Spleen (tissue), 11 donors: ENCODE measurements at regions not wholly inside any gene's neighbourhood (a gene's known extent, or its start where the extent isn't known, plus 50 kb on each side); places are given as distances from the start of the nearest gene placed in this dataset.

Source experiments
- DNase-seq: peaks from one replicate; pipeline ENCODE4 v3.0.0-alpha.2; 2020
- H3K27ac ChIP-seq, 8 donors: fragments of 200-600 bp; sonication (generic) in 7 of 8; 1 replicate in 4 of 8; 2 replicates in 4 of 8; pipeline versions ENCODE4 v1.5.0 to v1.8.0; 2016 to 2021; ENCODE audit warnings: inconsistent platforms in 4 of 8, mild to moderate bottlenecking in 4 of 8, moderate library complexity in 1 of 8
- H3K27me3 ChIP-seq, 7 donors: fragments of 200-600 bp; sonication (generic) in 6 of 7; replicated peaks in 1 of 7; 1 replicate in 4 of 7; 2 replicates in 3 of 7; pipeline versions ENCODE4 v1.5.0 to v1.8.0; 2016 to 2021; ENCODE audit warnings: inconsistent platforms in 3 of 7, mild to moderate bottlenecking in 1 of 7
- H3K36me3 ChIP-seq, 6 donors: fragments of 200-600 bp; sonication (generic) in 5 of 6; 1 replicate in 4 of 6; 2 replicates in 2 of 6; pipeline versions ENCODE4 v1.5.0 to v1.8.0; 2016 to 2021; ENCODE audit warnings: inconsistent platforms in 2 of 6
- H3K4me1 ChIP-seq, 6 donors: fragments of 200-600 bp; sonication (generic) in 5 of 6; 1 replicate in 3 of 6; 2 replicates in 3 of 6; pipeline versions ENCODE4 v1.5.0 to v1.8.0; 2016 to 2021; ENCODE audit warnings: inconsistent platforms in 3 of 6
- H3K4me3 ChIP-seq, 8 donors: fragments of 200-600 bp; sonication (generic) in 7 of 8; 1 replicate in 4 of 8; 2 replicates in 4 of 8; pipeline versions ENCODE4 v1.5.0 to v1.8.0; 2016 to 2021; ENCODE audit warnings: inconsistent platforms in 4 of 8, mild to moderate bottlenecking in 4 of 8, moderate library complexity in 2 of 8
- H3K9me3 ChIP-seq, 8 donors: fragments of 200-600 bp; sonication (generic) in 7 of 8; 1 replicate in 4 of 8; 2 replicates in 4 of 8; pipeline versions ENCODE4 v1.5.0 to v1.8.0; 2016 to 2021; ENCODE audit warnings: inconsistent platforms in 4 of 8
- CTCF ChIP-seq, 11 experiments: fragments of 200-600 bp in 7 of 11; fragments of 450-650 bp in 4 of 11; sonication (generic) in 4 of 11; IDR thresholded peaks in 8 of 11; conservative IDR thresholded peaks in 3 of 11; 1 replicate in 7 of 11; 2 replicates in 4 of 11; pipeline versions ENCODE4 v1.4.0 to v1.8.0; 2016 to 2021; ENCODE audit warnings: antibody characterized with exemption in 11 of 11, inconsistent platforms in 4 of 11, mild to moderate bottlenecking in 1 of 11
- POLR2A ChIP-seq, 3 donors: fragments of 450-650 bp; IDR thresholded peaks; one replicate each; pipeline ENCODE4 v1.5.1; 2017; ENCODE audit warnings: antibody characterized with exemption in 3 of 3, mild to moderate bottlenecking in 1 of 3
- POLR2AphosphoS5 ChIP-seq, 3 donors: sonication (generic); formaldehyde crosslinking; IDR thresholded peaks; one replicate each; pipeline ENCODE4 v1.5.1; 2017; ENCODE audit warnings: antibody characterized with exemption in 3 of 3
- WGBS, 5 donors: extraction: QIAGEN DNeasy Blood & Tissue Kit in 3 of 5; methylation state at CpG; one replicate each; pipeline versions ENCODE4 v1.1.5 to v1.1.7; 2013 to 2018; 5-methylcytosine and 5-hydroxymethylcytosine counted together
- intact Hi-C: fragments of 100-400 bp; cut with DNase I; formaldehyde crosslinking; loops from one replicate; pipeline ENCODE4 v1.15.0; 2023; ENCODE audit warnings: low total_unique reads
- donor health status: healthy with polysubstance abuse.
- donor health status: DM: no; HTN: no; CAD: no; lungs with moderate emphysema.
- donor health status: DM: no; HTN: no; CAD: no.
- donor health status: Bipolar disorder and iron deficiency.
- donor health status: healthy.
- donor health status: DM: no; HTN: no; CAD: no.
- donor health status: DM: yes; HTN: yes; CAD: no.

GRCh38 chr5:96207420-96207819 is 225.6 kb downstream of the PCSK1 start:
- intact Hi-C loops: no loop called here
- TF ChIP-seq CTCF (IDR thresholded peaks at IDR 0.05 in 8 of 11, conservative IDR thresholded peaks at IDR 0.05 in 3 of 11) (no peak), POLR2A (IDR thresholded peaks at IDR 0.05) (no peak), POLR2AphosphoS5 (IDR thresholded peaks at IDR 0.05) (no peak)
- H3K4me1 ChIP-seq: no peaks in the 10 kb centered on the region
- no peak overlapping the region for H3K4me3 ChIP-seq
- H3K36me3 ChIP-seq: no peaks in the 10 kb centered on the region
- no peak for DNase-seq
- no peak overlapping the region for H3K27ac ChIP-seq
- H3K27me3 ChIP-seq: no peaks in the 10 kb centered on the region
- peaks cover 0 to 46% (median 41%) of the 10 kb centered on the region in 8 donors for H3K9me3 ChIP-seq

GRCh38 chr5:96203761-96204160 is 229.3 kb downstream of the PCSK1 start:
- 44 to 85% (median 62%) methylated on average over 3 of the region's 3 CpGs for WGBS, 5 donors
- TF ChIP-seq POLR2A (IDR thresholded peaks at IDR 0.05): no peak
- TF ChIP-seq POLR2AphosphoS5 (IDR thresholded peaks at IDR 0.05): no peak
- H3K27ac ChIP-seq: no peak overlapping the region
- intact Hi-C loops: no loop called here
- peaks cover 0 to 29% (median 24%) of the 10 kb centered on the region in 8 donors for H3K9me3 ChIP-seq
- DNase-seq: no peak
- H3K36me3 ChIP-seq: no peaks in the 10 kb centered on the region
- H3K4me1 ChIP-seq: peaks cover 0 to 4% (median 0%) of the 10 kb centered on the region in 6 donors
- no peaks in the 10 kb centered on the region for H3K27me3 ChIP-seq
- no peak overlapping the region for H3K4me3 ChIP-seq

GRCh38 chr5:96201503-96201902 is 231.5 kb downstream of the PCSK1 start:
- no peak for DNase-seq
- intact Hi-C loops: no loop called here
- no peak overlapping the region for H3K4me3 ChIP-seq
- H3K4me1 ChIP-seq: peaks cover 0 to 4% (median 0%) of the 10 kb centered on the region in 6 donors
- no peak overlapping the region for H3K27ac ChIP-seq
- 91 to 96% (median 94%) methylated on average over 3 of the region's 3 CpGs for WGBS, 5 donors
- no peaks in the 10 kb centered on the region for H3K27me3 ChIP-seq
- peaks cover 0 to 6% (median 3%) of the 10 kb centered on the region in 8 donors for H3K9me3 ChIP-seq
- no peaks in the 10 kb centered on the region for H3K36me3 ChIP-seq
- TF ChIP-seq CTCF (IDR thresholded peaks at IDR 0.05 in 8 of 11, conservative IDR thresholded peaks at IDR 0.05 in 3 of 11): no peak
- no peak for TF ChIP-seq POLR2A (IDR thresholded peaks at IDR 0.05)
- no peak for TF ChIP-seq POLR2AphosphoS5 (IDR thresholded peaks at IDR 0.05)

GRCh38 chr5:96200641-96201040 is 232.4 kb downstream of the PCSK1 start:
- no peak for DNase-seq
- no peaks in the 10 kb centered on the region for H3K27me3 ChIP-seq
- H3K9me3 ChIP-seq: no peaks in the 10 kb centered on the region
- peak overlapping the region in 2 of 8 donors; percentile 9 to 39 for H3K27ac ChIP-seq
- peaks cover 0 to 4% (median 0%) of the 10 kb centered on the region in 6 donors for H3K4me1 ChIP-seq
- no peak overlapping the region for H3K4me3 ChIP-seq
- intact Hi-C loops: no loop called here
- H3K36me3 ChIP-seq: no peaks in the 10 kb centered on the region
- TF ChIP-seq POLR2A (IDR thresholded peaks at IDR 0.05): no peak
- TF ChIP-seq CTCF (IDR thresholded peaks at IDR 0.05 in 8 of 11, conservative IDR thresholded peaks at IDR 0.05 in 3 of 11): no peak
- no peak for TF ChIP-seq POLR2AphosphoS5 (IDR thresholded peaks at IDR 0.05)
- 60 to 80% (median 71%) methylated on average over 1 of the region's 1 CpG for WGBS, 5 donors

- no peak for DNase-seq
- H3K27me3 ChIP-seq: no peaks in the 10 kb centered on the region
- no peaks in the 10 kb centered on the region for H3K36me3 ChIP-seq
- H3K4me1 ChIP-seq: peaks cover 0 to 4% (median 0%) of the 10 kb centered on the region in 6 donors
- no peak overlapping the region for H3K4me3 ChIP-seq
- intact Hi-C loops: no loop called here
- WGBS, 5 donors: 91 to 97% (median 94%) methylated on average over 4 of the region's 4 CpGs
- TF ChIP-seq POLR2A (IDR thresholded peaks at IDR 0.05) (no peak), POLR2AphosphoS5 (IDR thresholded peaks at IDR 0.05) (no peak), CTCF (IDR thresholded peaks at IDR 0.05 in 8 of 11, conservative IDR thresholded peaks at IDR 0.05 in 3 of 11) (no peak)
- peak overlapping the region in 3 of 8 donors; percentile 9 to 39 (median 21) for H3K27ac ChIP-seq
- no peaks in the 10 kb centered on the region for H3K9me3 ChIP-seq
Measured at GRCh38 chr5:96199713-96200183, 233.3 kb downstream of the PCSK1 start.
